Activated T-cell treated with anti-CD3 and anti-CD28 coated beads for 48 hours (primary cell): ENCODE measurements at regions not wholly inside any gene's neighbourhood (a gene's known extent, or its start where the extent isn't known, plus 50 kb on each side); places are given as distances from the start of the nearest gene placed in this dataset.
"Not testable (repeated sequence)": the region's sequence is repeated elsewhere in the genome, so short reads cannot be mapped to it uniquely, and the experiment has no call there.

Source experiments
- DNase-seq: peaks from one replicate; pipeline ENCODE4 v3.0.0-alpha.2; 2020; ENCODE audit warnings: low read depth

DNA sequence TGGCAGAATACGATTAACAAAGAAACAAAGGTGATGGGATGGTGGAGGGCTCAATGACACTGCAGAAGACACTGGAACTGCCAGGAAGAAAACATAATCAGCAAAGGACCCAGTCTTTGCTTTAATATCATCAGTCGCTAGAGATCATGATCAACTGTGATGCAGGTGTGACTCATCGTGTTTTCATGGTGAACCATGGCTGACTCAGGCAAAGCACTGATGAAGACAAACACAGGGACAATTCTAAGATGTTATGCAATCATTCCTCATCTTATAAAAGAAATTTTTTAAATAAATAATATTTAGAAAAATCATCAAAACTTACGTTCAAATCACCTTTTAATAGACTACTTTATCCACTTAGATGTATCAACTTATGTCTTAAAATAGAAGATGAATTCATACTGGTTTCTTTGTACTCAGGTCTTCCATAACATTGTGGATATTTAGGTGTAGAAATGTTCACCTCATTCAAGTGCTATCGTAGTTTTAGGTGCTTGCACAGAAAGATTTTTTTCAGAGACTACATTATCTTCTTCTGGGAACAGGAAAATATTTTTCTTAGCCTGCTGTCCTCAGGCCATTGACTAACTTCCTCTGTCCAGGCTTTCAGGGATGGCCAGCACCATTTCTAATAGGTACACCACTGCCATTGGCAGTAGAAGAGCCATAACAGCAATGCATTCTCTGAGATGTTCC lies 673.4 kb upstream of the MEF2C start:
- DNase-seq, result no peak

DNA sequence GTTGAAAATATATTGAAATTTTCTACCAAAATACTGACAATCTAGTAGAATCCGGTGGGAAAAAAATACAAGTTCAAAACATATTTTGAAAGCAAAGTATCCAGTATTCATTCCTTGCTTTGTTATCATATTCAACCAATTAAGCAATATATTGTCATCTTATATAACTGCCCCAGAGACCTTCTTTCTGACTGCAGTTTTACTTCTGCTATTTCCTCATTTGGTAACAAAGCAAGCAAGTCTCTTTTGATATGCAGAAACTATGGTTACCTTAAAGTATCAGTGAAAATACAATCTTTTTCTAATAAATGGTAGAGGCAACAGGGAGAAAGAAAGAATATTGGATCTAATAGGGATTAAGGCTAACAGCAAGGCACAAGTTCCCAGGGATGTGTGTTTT lies 663.7 kb upstream of the MEF2C start:
- DNase-seq, result no peak

- DNase-seq, result no peak
Observed at GRCh38 chr5:89545626-89546025, 662.6 kb upstream of the MEF2C start.

GRCh38 chr5:89545076-89545475 lies 662.1 kb upstream of the MEF2C start:
- DNase-seq, result no peak

DNA sequence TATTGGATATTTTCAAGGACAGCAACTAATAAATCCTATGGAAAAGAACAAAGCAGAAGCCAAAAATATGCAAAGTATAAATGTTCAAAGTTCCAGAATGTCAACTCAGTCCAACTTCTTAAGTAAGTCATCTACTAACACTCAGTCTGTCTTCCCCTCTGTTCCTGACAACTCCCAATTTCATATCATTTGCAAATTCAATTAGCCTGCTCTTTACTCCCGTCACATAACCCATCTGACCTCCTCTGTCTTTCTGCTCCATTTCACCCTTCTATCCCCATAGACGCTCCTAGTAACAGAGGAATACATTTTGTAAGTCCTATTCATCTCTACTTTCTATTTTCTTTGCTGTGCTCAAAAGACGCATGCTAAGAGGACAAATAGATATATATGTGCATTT lies 659.8 kb upstream of the MEF2C start:
- no peak for DNase-seq

DNA sequence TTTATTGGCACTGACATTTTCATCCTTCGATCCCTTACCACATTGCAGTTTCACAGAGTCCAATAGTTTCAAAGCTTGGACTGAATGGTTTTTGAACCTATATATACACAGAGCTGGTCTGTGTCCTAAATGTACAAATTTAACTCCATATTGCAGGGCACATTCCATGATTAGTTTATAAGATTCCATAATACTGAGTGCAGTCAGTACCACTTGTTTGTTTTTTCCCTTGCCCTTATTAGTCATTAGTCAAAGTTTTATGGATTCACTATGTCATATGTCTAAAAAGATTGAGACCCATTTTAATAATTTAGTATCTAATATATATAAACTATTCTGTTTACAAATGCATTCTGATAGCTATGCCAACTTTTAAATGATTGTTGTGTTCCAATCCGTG lies 654.8 kb upstream of the MEF2C start:
- DNase-seq, result no peak

DNA sequence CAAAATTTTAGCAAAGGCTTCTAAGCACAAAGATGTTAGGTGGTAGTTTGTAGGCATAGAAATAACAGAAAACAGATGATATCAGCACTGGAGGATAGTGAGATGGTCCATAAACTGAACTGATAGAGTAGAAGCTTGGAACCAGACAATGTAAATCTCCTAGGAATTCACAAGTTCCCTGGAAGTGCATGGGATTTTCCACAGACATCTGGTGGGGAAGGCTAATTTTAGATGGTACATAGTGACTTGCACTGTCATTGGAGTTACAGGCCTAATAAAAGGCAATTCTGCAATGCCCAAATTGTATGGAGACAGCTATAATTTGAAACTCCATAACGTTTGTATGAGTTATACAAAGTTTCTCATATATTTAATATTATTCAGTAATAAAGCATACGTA lies 653.0 kb upstream of the MEF2C start:
- no peak for DNase-seq

- no peak for DNase-seq
Observed at GRCh38 chr5:89535411-89535810, 652.4 kb upstream of the MEF2C start.

- no peak for DNase-seq
Observed at GRCh38 chr5:89534331-89534730, 651.3 kb upstream of the MEF2C start.

DNA sequence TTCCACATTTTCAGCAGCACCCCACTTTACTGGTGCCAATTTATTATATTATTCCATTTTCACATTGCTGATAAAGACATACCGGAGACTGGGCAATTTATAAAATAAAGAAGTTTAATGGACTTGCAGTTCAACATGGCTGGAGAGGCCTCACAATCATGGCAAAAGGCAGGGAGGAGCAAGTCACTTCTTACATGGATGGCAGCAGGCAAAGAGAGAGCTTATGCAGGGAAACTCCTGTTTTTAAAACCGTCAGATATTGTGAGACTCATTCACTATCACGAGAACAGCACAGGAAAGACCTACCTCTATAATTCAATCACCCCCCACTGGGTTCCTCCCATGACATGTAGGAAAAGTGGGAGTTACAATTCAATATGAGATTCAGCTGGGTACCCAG lies 641.8 kb upstream of the MEF2C start:
- DNase-seq, result no peak

DNA sequence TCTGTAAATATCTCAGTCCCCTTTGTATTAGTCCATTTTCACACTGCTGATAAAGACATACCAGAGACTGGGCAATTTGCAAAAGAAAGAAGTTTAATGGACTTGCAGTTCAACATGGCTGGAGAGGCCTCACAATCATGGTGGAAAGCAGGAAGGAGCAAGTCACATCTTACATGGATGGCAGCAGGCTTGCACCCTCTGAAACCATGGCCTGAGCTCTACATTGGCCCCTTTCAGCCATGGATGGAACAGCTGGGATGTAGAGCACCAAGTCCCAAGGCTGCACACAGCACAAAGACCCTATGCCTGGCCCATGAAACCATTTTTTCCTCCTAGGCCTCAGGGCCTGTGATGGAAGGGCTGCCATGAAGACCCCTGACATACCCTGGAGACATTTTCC lies 640.9 kb upstream of the MEF2C start:
- DNase-seq, result not testable (repeated sequence)

- no peak for DNase-seq
Observed at GRCh38 chr5:89520771-89521170, 637.8 kb upstream of the MEF2C start.

GRCh38 chr5:89513299-89514044 lies 630.5 kb upstream of the MEF2C start:
- DNase-seq, result no peak

- no peak for DNase-seq
Observed at GRCh38 chr5:89504051-89504450, 621.1 kb upstream of the MEF2C start.

- no peak for DNase-seq
Observed at GRCh38 chr5:89499787-89500186, 616.8 kb upstream of the MEF2C start.

DNA sequence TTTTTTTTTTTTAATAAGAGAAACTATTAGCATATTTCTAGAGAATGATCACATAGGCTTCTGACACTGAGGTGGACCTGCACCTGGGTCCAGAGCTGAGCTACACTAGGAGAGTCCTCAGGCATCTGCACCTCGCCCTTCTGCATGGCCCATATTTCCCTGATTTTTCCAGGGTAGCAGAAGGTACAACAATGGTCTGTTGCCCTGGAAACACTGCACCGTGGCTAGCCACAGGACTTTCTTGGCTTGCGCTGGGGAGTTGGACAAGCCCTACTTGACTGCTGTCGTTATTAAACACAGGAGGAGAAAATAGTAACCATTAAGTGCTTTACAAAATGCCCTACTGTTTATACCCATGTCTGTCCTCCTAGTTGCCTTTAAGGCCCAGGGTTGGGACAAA lies 615.7 kb upstream of the MEF2C start:
- no peak for DNase-seq

DNA sequence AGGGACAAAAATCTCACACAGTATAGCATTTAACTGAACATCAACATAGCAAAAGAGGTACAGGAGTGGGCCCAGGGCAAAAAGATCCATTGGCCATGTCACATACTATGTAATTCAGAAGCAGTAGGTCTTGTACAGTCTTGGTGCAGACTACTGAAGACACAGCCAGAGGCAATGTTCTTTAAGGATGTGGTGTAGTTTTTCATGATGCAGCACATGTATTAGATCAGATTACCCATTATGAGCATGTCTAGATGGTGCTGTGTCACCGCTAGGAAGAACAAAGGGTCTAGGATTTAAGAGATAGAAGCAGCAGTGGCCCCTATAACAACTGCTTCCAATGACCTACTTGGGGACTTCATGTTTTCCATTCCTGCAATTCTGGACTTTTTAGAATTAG lies 610.4 kb upstream of the MEF2C start:
- no peak for DNase-seq

DNA sequence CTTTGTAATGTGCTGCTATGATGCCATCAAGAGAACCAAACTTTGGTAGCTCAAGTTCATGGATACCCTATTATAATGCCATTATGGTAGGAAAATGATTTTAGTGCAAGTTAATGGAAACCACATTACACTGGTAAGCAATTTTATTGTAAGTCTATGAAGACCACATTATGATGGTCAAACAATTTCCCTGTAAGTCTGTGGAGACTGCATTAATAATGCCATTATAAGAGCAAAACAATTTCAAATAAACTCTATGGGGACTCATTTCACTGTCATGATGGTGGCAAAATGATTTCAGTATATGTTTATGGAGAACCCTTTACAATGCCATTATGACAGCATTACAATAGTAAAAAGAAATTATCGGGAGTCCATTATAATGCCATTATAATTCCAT lies 602.0 kb upstream of the MEF2C start:
- no peak for DNase-seq

GRCh38 chr5:89480406-89481007 lies 597.5 kb upstream of the MEF2C start:
- DNase-seq, result no peak

DNA sequence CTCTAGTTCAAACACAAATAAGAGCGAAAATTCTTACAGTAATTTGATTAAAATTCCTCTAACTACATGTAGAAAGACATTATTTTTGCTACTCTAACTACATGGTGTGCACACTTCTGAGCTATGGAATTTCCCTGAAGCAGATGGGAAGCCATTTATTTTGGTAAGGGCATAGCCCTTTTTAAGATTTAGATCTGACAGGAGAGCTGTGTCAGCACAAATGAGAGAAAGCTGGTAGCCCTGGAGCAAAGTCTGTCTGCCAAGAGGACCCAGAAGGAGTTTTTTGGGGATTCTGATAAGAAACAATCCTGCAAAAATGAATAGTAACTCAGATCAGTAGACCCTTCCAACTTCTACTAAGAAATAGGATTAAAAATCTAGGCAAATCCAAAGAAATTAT lies 595.9 kb upstream of the MEF2C start:
- DNase-seq, result no peak

DNA sequence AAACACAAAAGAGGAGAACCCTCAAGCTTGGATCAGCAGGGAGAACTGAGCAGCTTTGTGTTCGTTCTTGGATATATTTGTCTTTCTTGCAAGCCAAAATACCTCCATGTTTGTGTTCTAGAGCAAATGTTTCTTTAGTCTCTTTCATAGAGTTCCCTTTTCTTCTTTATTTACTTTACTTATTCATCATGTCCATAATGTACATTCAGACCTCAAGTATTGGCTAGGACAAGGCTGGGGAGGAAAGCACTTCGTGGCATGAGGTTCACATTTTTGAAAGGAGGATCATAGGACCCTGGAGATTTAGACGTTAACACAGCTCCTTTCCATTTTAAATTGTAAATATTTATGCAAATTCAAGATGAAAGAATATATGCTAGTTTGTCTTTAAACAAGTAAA lies 590.2 kb upstream of the MEF2C start:
- DNase-seq, result no peak

DNA sequence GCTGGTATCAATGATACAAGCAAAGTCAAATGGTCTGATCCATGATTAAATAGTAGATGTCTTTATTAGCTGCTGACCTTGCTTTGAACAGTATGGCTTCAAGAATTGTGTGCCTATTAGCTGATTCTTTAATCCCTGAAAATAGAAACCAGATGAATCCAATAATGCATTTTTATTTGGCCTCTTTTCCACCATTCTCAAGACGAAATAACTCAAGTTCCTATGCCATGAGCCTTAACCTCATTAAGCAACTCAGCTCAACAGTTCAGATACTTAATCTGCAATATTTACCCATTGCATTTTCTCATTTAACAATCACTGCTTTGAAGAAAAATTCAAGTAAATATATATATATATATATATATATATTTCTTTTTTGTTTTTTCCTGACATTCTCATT lies 588.6 kb upstream of the MEF2C start:
- no peak for DNase-seq

GRCh38 chr5:89471115-89471514 lies 588.1 kb upstream of the MEF2C start:
- no peak for DNase-seq

DNA sequence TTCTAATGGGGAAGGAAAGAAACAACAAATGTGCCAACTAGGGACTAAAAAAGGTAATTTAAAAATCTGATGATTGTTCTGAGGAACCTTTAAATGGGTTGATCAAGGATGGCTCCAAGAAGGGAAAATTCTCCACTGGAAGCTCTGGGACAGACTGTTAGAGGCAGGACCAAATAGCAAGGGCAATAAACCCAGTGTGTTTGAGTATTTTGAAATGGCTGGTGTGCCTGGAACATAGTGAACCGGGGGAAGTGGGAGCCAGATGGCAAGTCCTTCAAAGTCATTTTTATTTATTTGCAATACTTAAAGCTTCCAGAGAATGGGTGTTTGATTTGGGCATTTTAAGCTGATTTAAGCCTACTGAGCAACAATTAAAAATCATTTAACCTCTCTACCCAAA lies 587.7 kb upstream of the MEF2C start:
- no peak for DNase-seq
